DMS53 (cell line): ENCODE measurements at regions not wholly inside any gene's neighbourhood (a gene's known extent, or its start where the extent isn't known, plus 50 kb on each side); places are given as distances from the start of the nearest gene placed in this dataset.
A peak's percentile ranks its signal among the peaks of the same experiment; 100 is the strongest.
"Not testable (repeated sequence)": the region's sequence is repeated elsewhere in the genome, so short reads cannot be mapped to it uniquely, and the experiment has no call there.

ENCODE experiments used
- DNase-seq: peaks from one replicate; lab custom pipeline; 2025; lab: John Stamatoyannopoulos, UW

DNA sequence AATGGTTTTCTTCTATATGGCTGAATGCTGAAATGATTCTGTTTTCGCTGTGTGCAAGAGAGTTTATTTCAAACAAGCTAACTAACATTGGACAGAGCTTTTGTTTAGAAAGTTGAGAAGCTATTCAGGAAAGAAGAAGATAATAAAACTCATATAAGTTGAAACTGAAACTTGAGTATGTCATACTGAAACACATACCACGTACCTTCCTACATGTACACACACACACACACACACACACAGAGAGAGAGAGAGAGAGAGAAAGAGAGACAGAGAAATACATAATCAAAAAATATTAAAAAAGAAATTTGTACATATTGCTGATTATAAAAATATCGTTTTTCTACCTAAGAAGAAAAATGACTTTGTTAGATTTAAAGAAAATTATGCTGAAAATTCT lies 561.9 kb upstream of the KCND2 start:
- DNase-seq, result no peak

- no peak for DNase-seq
These were observed 560.0 kb upstream of the KCND2 start for GRCh38 chr7:119712886-119713462.

DNA sequence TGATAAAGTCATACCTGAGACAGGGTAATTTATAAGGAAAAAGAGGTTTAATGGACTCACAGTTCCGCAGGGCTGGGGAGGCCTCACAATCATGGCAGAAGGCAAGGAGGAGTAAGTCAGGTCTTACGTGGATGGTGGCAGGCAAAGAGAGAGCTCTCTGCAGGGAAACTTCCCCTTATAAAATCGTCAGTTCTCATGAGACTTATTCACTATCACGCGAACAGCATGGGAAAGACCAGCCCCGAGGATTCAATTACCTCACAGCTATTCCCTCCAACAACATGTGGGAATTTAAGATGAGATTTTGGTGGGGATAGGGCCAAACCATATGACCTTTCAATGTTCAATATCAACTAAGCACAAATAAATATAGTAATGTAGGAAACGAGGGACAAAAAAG lies 559.4 kb upstream of the KCND2 start:
- no peak for DNase-seq

GRCh38 chr7:119720541-119720940 lies 552.4 kb upstream of the KCND2 start:
- DNase-seq, result peak; percentile 67

GRCh38 chr7:119724041-119724792 lies 548.8 kb upstream of the KCND2 start:
- DNase-seq, result no peak

DNA sequence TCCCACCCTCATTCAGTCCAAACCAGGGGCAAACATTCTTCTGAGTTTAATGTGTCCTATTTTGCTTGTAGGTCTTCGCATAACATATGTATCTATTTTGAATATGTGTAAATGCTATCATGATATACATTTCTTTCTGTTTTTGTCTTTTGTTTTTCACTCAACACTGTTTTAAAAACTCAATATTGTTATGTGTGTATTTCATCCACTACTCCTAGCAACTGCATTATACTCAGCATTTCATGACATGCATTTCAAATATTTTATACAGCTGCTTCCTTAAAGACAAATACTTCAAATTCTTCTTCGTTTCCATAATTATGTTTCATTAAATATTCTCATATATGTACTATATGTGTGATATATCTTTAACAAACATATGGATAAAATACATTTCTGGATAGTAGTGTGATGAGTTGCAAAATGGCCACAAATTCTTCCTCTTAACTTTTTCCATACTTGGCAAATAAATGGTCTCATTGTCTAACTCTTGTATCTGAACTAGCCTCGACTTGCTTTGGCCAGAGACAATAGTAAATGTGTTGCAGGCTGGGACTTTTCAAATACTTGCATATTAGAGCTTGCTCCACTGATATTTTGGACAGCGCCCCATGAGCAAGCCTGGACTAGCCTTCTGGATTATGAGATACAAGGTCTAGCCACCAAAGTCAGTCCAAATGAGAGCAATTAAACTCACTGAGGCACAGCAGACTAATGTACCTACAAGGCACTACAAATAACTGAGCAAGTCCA lies 539.7 kb upstream of the KCND2 start:
- no peak for DNase-seq

DNA sequence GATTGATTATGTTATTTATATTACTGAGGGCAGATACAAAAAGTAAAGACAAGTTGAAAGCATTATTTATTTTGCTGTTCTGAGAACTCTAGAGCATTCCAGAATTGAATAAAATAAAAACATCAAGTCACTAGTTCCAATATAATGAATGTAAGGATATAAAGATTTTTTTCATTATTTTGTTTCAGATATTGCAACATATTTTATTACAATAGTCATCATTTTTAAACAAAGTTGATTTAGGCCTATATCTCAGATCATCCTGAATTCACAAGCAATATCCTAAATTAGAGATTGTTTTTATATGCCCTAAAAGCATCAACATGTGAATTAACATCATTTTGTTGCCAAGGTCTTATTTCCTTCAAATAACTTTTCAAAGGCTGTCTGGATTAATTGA lies 535.6 kb upstream of the KCND2 start:
- no peak for DNase-seq

- not testable (repeated sequence) for DNase-seq
These were observed 527.7 kb upstream of the KCND2 start for GRCh38 chr7:119745280-119745679.

DNA sequence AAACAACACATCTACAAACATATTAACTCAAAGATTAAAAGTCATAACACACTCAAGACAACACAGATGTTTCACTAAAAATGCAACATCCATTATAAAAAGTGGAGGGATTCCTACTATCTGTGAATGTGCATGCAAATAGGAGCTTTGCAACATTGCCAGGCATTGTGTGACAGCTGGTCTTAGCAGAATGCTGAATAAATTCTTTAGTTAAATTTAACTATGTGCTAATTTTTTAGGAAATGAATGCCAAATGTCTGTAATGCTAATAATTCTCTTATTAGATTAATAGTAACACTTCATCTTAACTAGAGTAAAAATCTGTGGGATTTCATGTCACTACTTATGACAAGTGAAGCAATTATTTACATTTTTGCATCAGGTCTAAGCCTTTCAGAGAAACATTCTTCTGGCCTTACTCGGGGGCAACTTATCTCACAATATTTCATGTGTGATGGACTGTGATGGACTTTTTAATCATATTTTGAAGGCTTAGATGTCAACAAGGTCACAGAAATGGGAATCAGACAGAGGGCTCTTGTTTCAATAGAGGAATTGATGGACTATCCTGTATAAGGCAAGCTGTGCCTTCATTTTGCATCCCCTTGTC lies 524.6 kb upstream of the KCND2 start:
- DNase-seq, result no peak

DNA sequence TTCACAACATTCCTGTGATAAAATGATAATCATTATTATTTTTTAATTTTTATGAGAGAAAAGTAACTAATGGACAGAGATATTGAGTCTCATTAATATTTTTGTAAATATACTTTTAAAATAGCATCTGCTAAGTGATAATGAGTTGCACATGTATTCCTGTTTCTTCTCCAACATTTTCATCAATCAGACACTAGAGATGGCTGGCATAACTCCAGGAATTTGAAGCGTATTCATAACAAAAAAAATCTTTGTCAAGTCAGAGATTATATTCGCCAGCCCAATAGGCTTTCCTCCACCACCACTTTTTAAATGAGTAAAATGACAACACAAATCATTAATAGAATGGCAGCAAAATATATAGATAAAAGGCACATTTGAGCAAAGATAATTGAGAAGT lies 524.0 kb upstream of the KCND2 start:
- no peak for DNase-seq

- DNase-seq, result no peak
These were observed 516.3 kb upstream of the KCND2 start for GRCh38 chr7:119756687-119757086.

- no peak for DNase-seq
These were observed 514.7 kb upstream of the KCND2 start for GRCh38 chr7:119758254-119758653.

DNA sequence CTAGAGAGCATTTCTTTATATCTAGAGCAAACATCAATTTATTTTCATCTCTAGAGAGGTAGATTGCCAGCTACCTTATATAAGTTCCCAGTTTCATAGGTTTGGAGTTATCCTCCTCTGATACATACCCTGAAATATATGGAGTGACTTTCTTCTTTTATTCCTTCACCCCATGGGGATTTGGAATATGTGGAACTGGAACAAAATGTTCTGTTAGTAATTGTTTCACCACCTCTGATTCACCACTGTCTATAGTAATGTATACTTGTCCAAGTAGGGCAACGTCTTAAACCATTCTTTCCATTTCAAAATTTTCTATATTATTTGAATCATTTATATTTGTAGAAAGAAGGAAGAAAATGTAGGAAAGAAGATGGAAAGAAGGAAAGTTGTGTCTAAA lies 511.2 kb upstream of the KCND2 start:
- DNase-seq, result no peak

DNA sequence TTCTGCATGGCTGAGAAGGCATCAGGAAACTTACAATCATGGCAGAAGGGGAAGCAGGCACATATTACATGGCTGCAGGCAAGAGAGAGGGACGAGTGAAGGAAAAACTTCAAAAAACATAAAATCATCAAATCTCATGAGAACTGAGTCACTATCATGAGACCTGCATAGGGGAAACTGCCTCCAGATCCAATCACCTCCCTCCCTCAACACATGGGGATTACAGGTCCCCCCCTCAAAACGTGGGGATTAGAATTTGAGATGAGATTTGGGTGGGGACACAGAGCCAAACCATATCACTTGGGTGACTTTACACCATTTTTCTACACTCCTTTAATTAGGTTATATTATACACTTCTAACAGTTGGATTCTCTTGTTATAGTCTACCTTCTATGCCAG lies 490.7 kb upstream of the KCND2 start:
- no peak for DNase-seq

DNA sequence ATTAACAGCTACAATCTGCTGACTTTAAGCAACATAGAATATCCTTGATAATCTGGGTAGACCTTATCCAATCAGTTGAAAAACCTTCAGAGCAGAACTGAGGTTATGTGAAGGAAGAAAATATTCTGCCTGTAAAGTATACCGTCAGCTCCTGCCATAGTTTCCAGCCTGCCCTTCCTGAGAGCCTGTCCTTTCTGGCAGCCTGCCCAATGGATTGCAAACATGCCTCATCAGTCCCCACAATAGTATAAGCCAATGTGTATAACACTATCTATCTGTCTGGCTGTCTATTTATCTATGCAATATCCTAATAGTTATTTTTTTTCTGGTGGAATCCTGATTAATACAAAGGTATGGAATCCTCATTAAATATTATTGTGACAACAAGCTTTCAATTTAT lies 489.2 kb upstream of the KCND2 start:
- DNase-seq, result peak; percentile 66

DNA sequence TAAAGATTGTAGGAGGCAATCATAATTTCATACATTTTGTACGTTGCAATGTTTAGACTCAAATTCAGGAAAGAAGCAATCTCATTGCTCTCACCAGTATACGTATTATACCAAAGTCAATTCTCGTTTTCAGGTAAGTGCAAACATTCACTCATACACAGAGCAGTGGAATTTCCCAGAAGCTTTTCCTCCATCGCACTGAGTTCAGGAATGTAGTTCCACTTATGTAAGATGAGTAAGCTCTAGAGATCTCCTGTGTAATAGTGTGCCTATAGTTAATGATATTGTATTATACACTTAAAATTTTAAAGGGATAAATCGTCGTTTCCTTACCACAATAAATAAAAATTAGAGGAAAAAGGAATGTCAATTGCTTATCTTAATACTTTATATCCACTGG lies 470.8 kb upstream of the KCND2 start:
- no peak for DNase-seq

- DNase-seq, result no peak
These were observed 447.8 kb upstream of the KCND2 start for GRCh38 chr7:119825091-119825655.

DNA sequence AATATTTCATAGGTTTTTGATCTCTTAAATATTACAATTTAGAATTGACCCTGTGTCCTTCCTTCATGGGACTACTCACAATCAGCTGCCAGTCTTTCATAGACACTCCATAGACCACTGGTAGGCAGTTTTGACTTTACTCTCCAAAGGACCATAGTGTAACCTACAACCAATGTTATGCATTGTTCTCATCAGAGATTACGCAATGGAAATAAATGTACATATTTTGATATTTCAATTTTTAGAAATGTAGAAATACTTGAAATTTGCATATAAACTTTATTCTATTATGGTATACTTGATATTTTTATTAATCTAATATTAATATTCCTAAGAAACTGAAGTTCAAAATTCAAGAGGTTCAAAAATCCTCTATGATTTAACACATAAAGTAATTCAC lies 446.4 kb upstream of the KCND2 start:
- no peak for DNase-seq

GRCh38 chr7:119838444-119838843 lies 434.5 kb upstream of the KCND2 start:
- no peak for DNase-seq

- no peak for DNase-seq
These were observed 430.6 kb upstream of the KCND2 start for GRCh38 chr7:119842337-119842736.

DNA sequence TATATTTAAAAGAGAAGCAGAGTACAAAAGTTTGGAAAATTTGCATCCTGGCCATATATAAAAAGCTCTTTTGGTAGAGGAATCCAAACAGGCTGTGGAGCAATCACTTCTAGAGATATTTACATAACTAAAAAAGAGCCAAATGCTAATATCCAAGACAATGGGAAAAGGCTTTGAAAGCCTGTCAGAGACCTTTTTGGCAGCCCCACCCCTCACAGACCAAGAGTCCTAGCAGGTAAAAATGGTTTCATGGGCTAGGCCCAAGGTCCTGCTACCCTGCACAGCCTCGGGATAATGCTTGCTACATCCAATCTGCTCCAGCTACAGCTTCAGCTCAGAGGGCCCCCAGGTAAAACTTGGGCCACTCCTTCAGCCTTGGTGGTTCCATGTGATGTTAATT lies 430.2 kb upstream of the KCND2 start:
- DNase-seq, result no peak

DNA sequence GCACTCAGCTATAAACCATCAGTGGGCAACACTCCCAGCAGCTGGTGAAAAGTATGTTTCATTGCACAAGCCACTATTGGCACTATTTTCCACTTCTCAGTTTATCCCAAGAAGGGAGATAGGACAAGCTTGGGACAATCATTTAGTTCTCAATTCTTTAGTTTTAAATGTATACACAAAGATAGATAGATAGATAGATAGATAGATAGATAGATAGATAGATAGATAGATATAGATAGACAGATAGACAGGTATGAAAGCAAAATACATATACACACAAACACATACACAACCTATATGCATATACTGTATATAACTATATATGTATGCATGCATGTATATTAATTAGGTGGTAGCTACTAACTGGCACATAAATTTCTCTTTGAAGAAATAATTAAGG lies 411.6 kb upstream of the KCND2 start:
- DNase-seq, result no peak

- no peak for DNase-seq
These were observed 404.6 kb upstream of the KCND2 start for GRCh38 chr7:119868387-119868786.
